ENCODE measurements at regions not wholly inside any gene's neighbourhood (a gene's known extent, or its start where the extent isn't known, plus 50 kb on each side); places are given as distances from the start of the nearest gene placed in this dataset.

- DNase-seq, result no peak
These were observed 65.0 kb downstream of the NOL4 start for GRCh38 chr18:34159691-34160185.

DNA sequence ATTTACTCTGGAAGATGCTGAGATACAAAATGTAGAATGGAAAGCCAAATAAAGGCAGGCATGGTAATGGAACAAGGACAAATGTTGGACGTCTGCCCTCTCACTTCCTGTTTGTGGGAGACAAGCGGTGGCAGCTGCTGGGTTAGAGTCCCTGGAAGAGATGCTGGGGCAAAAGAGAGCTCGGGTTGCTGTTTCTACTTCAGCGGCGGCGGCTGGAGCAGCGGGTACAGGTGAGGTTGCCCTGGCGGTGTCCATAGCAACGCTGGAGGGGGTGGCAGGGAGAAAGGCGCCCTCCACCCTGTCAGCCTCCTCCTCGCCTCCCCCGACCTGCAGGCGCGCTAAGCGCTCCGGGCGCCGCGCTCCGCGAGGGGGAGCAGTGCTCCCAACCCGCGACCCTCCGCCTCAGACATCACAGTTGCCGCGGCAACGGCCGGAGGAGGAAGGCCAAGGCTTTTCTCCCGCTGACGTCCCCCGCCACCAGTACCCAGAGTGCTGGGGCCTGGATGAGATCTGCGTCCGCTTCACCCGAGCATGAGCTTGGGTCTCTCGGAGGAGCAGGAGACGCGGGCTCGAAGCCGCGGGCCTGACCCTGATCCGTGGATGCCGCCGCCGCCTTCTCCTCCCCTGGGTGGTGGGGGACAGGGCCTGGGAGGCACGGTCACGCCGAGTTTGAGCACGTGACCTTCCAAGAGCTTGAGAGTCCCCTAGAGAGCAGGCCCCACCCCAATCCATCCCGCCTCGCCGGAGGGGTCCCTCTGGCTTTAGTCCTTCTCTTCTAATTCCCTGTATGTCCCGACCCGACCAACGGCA is 65.6 kb downstream of the NOL4 start:
- no peak for DNase-seq

GRCh38 chr18:34153711-34154110 is 71.0 kb downstream of the NOL4 start:
- DNase-seq, result no peak

- no peak for DNase-seq
These were observed 93.7 kb downstream of the NOL4 start for GRCh38 chr18:34131006-34131405.

DNA sequence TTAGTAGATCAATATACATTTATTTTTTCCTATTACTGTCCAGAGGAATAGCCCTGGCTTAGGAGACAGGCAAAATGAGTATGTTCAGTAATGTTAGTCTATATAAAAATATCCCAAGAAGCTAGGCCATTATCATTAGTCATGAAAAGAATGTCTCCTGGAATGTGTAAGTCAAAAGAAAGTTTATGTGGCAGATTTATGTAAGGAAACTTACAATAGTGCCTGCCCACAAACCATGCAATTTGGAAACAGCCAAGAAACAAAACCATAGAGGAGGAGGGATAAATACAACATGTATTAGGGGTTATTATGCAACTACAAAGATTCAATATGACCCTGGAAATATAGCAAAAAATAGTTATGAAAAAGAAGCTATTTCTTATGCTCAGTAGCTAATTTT is 96.3 kb downstream of the NOL4 start:
- DNase-seq, result no peak

GRCh38 chr18:34126121-34126520 is 98.6 kb downstream of the NOL4 start:
- DNase-seq, result no peak

DNA sequence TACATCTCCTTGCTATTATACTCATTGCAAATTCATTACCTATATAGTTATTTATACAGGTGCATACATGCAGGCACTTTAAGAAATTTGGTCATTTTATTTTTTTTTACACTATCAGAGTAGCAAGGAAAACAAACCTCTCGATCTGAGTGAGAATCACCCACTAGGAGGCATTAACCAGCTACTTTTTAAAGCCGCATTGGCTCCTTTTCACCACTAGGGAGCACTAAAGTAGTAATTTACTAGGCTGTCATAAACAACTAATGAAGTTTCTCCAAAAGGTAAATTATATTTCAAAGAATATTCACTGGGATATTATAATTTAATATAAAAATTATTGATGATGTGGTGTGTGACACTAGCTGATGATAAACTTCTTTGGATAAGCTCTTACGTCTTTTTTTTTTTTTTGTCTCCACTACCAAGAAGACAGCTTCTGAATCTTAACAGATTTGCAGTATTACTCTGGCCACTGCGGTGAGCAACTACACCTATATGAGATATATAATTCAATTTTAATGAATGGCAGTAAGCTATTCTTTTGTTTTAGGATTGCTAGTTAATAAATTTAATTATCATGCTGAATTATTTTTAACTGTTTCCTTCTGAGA is 101.9 kb downstream of the NOL4 start:
- DNase-seq, result no peak

GRCh38 chr18:34121200-34121721 is 103.5 kb downstream of the NOL4 start:
- DNase-seq, result no peak

GRCh38 chr18:34120294-34120693 is 104.4 kb downstream of the NOL4 start:
- DNase-seq, result no peak

GRCh38 chr18:34117319-34117718 is 107.4 kb downstream of the NOL4 start:
- no peak for DNase-seq

- DNase-seq, result no peak
These were observed 109.2 kb downstream of the NOL4 start for GRCh38 chr18:34115409-34116081.

DNA sequence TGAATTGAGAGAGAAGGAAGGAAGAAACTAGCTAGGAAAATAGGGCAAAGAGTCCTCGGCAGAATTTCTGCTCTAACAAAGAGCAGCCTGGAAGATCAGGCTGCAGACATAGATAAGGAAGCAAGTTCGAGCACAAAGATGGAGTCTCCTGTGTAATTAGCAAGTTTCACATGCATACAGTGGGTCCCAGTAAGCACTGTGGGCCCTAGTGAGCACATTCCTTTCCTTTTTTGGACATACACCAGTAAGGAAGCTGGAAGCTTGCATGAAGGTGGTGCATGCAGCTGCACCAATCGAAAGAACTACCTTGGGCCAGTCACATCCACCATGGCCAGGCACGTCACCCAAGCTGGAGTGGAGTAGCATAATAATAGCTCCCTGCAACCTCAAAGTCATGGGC is 109.7 kb downstream of the NOL4 start:
- no peak for DNase-seq

DNA sequence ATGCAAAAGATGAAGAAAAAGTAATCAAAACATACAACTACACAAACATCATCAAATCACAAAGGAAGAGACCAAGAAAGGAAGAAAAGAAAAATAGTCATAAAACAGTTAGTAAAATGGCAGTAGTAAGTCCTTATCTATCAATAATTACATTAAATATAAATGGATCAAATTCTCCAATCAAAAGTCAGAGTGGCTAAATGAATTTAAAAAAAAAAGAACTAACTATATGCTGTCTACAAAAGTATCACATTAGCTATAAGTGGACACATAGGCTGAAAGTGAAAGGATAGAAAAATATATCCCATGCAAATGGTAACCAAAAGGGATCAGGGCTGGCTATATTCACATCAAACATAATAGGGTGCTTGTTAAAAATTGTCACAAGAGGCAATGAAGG is 116.5 kb downstream of the NOL4 start:
- no peak for DNase-seq

DNA sequence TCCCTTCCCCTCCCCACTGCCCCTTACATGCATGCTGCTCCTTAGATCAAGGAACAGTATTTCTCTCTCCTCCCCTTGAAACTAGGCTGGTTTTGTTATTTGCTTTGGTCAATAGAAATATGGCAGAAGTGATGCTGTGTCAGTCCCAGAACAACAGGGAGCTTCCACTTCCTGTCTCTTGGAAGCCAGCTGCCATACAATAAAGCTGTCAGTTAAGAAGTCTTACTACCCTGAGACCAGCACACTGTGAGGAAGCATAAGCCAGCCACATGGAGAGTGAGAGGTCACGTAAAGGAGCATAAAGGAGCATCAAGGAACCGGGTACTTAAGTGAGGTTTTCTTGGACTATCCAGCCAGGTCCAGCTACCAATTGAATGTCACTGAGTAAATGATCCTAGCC is 126.6 kb downstream of the NOL4 start:
- DNase-seq, result no peak

- DNase-seq, result no peak
These were observed 127.4 kb downstream of the NOL4 start for GRCh38 chr18:34097312-34097711.

DNA sequence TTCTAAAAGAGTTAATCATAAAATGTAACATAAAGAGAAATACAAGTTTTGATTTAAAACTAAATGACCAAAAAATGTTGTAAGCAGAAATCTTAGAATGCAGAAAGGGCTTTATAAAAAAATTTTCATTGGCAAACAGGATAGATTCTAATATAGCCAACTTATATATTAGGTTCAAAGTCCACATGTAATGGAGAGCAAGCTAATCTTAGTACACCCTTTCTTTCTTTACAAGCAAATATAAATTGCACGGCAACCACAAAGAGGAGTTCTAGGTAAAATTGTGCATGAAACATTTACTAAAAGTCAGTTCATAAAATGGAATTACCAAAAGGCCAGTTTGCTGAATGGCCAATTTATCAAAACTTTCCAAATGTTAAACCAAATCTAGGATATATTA is 130.6 kb downstream of the NOL4 start:
- no peak for DNase-seq

GRCh38 chr18:34092796-34093195 is 131.9 kb downstream of the NOL4 start:
- DNase-seq, result no peak

DNA sequence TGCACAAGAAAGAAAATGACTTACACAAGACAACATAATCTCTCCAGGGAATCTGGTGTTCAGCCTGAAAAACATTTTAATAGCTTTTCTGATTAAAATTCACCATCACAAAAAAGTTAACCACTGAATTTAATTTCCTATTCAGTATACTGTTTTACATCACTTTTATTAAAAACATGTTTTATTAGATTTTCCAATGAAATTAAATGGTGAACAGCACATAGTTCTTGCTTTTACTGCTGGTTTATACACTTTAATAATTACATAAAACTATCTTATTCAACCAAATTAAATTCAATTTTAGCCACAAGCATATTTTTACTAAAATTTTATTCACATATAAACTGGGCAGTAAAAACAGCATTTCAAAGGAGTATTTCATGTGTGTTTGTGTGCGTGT is 138.3 kb downstream of the NOL4 start:
- no peak for DNase-seq

DNA sequence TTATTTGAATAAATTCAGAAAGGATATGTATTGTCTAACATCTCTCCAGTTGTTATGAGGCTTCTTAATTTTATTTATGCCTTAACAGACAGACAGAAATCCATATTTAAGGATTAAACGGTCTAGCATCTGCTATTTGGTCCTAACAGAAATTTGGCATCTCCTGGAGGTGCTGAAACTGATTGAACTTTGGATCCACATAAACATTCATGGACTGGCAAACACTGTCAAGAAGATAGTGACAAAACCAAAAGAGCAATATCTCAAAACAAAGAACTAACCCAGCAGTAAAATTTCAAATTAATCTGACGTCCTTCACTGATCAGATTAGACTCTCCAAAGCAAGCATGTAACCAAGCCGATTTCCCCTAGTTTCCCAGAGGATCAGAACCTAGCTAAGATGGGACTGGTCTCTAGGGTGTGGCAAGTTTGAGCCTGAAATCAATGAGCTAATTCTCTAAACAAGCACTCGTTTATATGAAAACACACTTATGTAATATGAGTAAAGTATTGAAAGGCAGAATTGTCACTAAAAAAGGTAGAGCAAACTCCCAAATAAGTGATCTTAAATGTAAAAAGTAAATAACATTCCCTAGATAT is 139.5 kb downstream of the NOL4 start:
- no peak for DNase-seq

- DNase-seq, result no peak
These were observed 140.1 kb downstream of the NOL4 start for GRCh38 chr18:34084635-34085034.

DNA sequence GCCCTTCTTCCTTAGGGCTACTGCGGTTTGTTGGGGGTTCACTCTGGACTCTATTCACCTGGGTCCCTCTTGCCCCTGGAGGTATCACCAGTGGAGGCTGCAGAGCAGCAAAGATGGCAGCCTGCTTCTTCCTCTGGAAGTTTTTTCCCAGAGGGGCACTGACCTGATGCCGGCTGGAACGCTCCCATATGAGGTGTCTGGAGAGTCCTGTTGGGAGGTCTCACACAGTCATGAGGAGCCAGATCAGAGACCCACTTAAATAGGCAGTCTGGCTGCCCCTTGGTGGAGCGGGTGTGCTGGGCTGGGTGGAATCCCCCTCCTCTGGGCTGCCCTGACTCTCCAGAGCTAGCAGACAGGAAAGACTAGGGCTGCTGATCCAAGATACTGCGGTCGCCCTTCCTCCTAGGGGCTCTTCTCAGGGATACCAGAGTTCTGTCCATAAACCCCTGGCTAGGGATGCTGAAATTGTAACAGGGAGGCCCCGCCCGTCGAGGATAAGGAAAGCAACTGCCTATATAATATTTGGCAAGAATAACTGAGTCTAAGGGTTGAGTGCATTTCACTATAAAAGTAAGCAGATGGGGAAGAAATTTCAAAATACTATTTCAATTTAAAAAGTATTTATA is 140.7 kb downstream of the NOL4 start:
- DNase-seq, result no peak

- no peak for DNase-seq
These were observed 147.1 kb downstream of the NOL4 start for GRCh38 chr18:34077599-34077998.

Measured in bone marrow (tissue), 2 donors.